ENCODE measurements at regions not wholly inside any gene's neighbourhood (a gene's known extent, or its start where the extent isn't known, plus 50 kb on each side); places are given as distances from the start of the nearest gene placed in this dataset.

- DNase-seq = no peak
- Histone ChIP-seq H4K20me1 (ENCODE audit: insufficient read depth, low read length) (no peaks in the 10 kb centered on the region), H3K4me3 (ENCODE audit: low read depth in 1 of 2, low read length in 2 of 2) (no peak overlapping the region), H3K4me1 (ENCODE audit: insufficient read depth, low read length) (no peaks in the 10 kb centered on the region), H3K4me2 (ENCODE audit: insufficient read depth, low read length) (no peak overlapping the region), H3K36me3 (ENCODE audit: insufficient read depth, low read length) (no peaks in the 10 kb centered on the region), H3K27me3 (ENCODE audit: insufficient read depth, low read length, poor library complexity) (no peaks in the 10 kb centered on the region), H3K27ac (ENCODE audit: low read length) (no peak overlapping the region), H3K9me3 (ENCODE audit: insufficient read depth, low read length, severe bottlenecking) (no peaks in the 10 kb centered on the region), H3K9ac (ENCODE audit: low read depth, low read length) (no peak overlapping the region), H3K79me2 (ENCODE audit: insufficient read depth, low read length) (no peaks in the 10 kb centered on the region), H2AFZ (ENCODE audit: low read depth, low read length) (no peak overlapping the region)
- TF ChIP-seq EZH2 (IDR thresholded peaks at IDR 0.05; ENCODE audit: borderline replicate concordance, low read depth, low read length, severe bottlenecking) (no peak), CTCF (IDR thresholded peaks at IDR 0.05; ENCODE audit: borderline replicate concordance, extremely low read depth, low read length, poor library complexity, severe bottlenecking) (no peak)
- no peak for ATAC-seq (ENCODE audit: insufficient read depth, low read depth)
These were observed 162.9 kb downstream of the MBL2 start for GRCh38 chr10:52609626-52610240.

- DNase-seq (no peak), ATAC-seq (ENCODE audit: insufficient read depth, low read depth) (no peak)
- Histone ChIP-seq H2AFZ (ENCODE audit: low read depth, low read length) (no peak overlapping the region), H4K20me1 (ENCODE audit: insufficient read depth, low read length) (no peaks in the 10 kb centered on the region), H3K9me3 (ENCODE audit: insufficient read depth, low read length, severe bottlenecking) (no peaks in the 10 kb centered on the region), H3K4me3 (ENCODE audit: low read depth in 1 of 2, low read length in 2 of 2) (no peak overlapping the region), H3K27me3 (ENCODE audit: insufficient read depth, low read length, poor library complexity) (no peaks in the 10 kb centered on the region), H3K27ac (ENCODE audit: low read length) (no peak overlapping the region), H3K9ac (ENCODE audit: low read depth, low read length) (no peak overlapping the region), H3K4me2 (ENCODE audit: insufficient read depth, low read length) (no peak overlapping the region), H3K4me1 (ENCODE audit: insufficient read depth, low read length) (no peaks in the 10 kb centered on the region), H3K36me3 (ENCODE audit: insufficient read depth, low read length) (no peaks in the 10 kb centered on the region), H3K79me2 (ENCODE audit: insufficient read depth, low read length) (no peaks in the 10 kb centered on the region)
- TF ChIP-seq EZH2 (IDR thresholded peaks at IDR 0.05; ENCODE audit: borderline replicate concordance, low read depth, low read length, severe bottlenecking) (no peak), CTCF (IDR thresholded peaks at IDR 0.05; ENCODE audit: borderline replicate concordance, extremely low read depth, low read length, poor library complexity, severe bottlenecking) (no peak)
These were observed 157.3 kb downstream of the MBL2 start for GRCh38 chr10:52615331-52615730.

- H3K4me3 ChIP-seq (ENCODE audit: low read depth in 1 of 2, low read length in 2 of 2) = no peak overlapping the region
- H3K9me3 ChIP-seq (ENCODE audit: insufficient read depth, low read length, severe bottlenecking) = no peaks in the 10 kb centered on the region
- H3K36me3 ChIP-seq (ENCODE audit: insufficient read depth, low read length) = no peaks in the 10 kb centered on the region
- ATAC-seq (ENCODE audit: insufficient read depth, low read depth) (no peak), DNase-seq (no peak)
- no peak overlapping the region for H3K27ac ChIP-seq (ENCODE audit: low read length)
- no peaks in the 10 kb centered on the region for H4K20me1 ChIP-seq (ENCODE audit: insufficient read depth, low read length)
- no peaks in the 10 kb centered on the region for H3K4me1 ChIP-seq (ENCODE audit: insufficient read depth, low read length)
- no peak for TF ChIP-seq CTCF (IDR thresholded peaks at IDR 0.05; ENCODE audit: borderline replicate concordance, extremely low read depth, low read length, poor library complexity, severe bottlenecking)
- TF ChIP-seq EZH2 (IDR thresholded peaks at IDR 0.05; ENCODE audit: borderline replicate concordance, low read depth, low read length, severe bottlenecking) = no peak
- no peaks in the 10 kb centered on the region for H3K79me2 ChIP-seq (ENCODE audit: insufficient read depth, low read length)
- no peak overlapping the region for H3K9ac ChIP-seq (ENCODE audit: low read depth, low read length)
- H3K27me3 ChIP-seq (ENCODE audit: insufficient read depth, low read length, poor library complexity) = no peaks in the 10 kb centered on the region
- no peak overlapping the region for H2AFZ ChIP-seq (ENCODE audit: low read depth, low read length)
- no peak overlapping the region for H3K4me2 ChIP-seq (ENCODE audit: insufficient read depth, low read length)
These were observed 156.7 kb downstream of the MBL2 start for GRCh38 chr10:52615756-52616394.

Data from DND-41 (cell line).